ENCODE measurements at regions not wholly inside any gene's neighbourhood (a gene's known extent, or its start where the extent isn't known, plus 50 kb on each side); places are given as distances from the start of the nearest gene placed in this dataset.

DNA sequence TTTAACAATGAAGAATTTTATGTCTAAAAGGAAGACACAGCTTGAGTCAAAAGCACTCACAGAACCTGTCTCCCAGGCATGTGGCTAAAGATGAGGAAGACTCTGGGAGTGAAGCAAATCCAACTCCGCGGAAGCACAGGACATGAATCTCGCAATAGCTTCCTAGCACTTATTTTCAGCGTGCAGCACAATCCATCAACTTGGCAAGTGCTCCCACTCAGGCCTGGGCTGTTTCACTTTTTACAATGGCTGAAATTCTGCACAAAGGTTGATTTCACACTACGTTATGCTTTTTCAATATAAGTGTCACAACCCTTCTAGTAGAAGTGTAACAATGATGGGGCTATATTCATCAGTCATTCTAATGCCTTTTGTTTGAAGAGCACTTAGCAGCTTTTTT is 180.2 kb downstream of the XPNPEP1 start:
- TF ChIP-seq CTCF (IDR thresholded peaks at IDR 0.05) (no peak), POLR2A (IDR thresholded peaks at IDR 0.05) (no peak), EP300 (IDR thresholded peaks at IDR 0.05) (no peak)
